Posterior cingulate gyrus (tissue), 11 donors: ENCODE measurements at regions not wholly inside any gene's neighbourhood (a gene's known extent, or its start where the extent isn't known, plus 50 kb on each side); places are given as distances from the start of the nearest gene placed in this dataset.
A peak's percentile ranks its signal among the peaks of the same experiment; 100 is the strongest.
"Not testable (repeated sequence)": the region's sequence is repeated elsewhere in the genome, so short reads cannot be mapped to it uniquely, and the experiment has no call there.

Experiments used
- DNase-seq, 10 donors: peaks; one replicate each; pipeline versions ENCODE4 v3.0.0 to v3.0.0-alpha.2; 2020 to 2021; ENCODE audit warnings: mixed read lengths in 3 of 10
- intact Hi-C: fragments of 100-400 bp; cut with DNase I; formaldehyde crosslinking; loops from one replicate; pipeline ENCODE4 v1.15.1; 2023

GRCh38 chr12:46554460-46554859 is 181.9 kb upstream of the SLC38A2 start:
- intact Hi-C loops, result no loop called here
- DNase-seq, result no peak

- intact Hi-C loops, result no loop called here
These were observed 181.3 kb upstream of the SLC38A2 start for GRCh38 chr12:46553911-46554310.

DNA sequence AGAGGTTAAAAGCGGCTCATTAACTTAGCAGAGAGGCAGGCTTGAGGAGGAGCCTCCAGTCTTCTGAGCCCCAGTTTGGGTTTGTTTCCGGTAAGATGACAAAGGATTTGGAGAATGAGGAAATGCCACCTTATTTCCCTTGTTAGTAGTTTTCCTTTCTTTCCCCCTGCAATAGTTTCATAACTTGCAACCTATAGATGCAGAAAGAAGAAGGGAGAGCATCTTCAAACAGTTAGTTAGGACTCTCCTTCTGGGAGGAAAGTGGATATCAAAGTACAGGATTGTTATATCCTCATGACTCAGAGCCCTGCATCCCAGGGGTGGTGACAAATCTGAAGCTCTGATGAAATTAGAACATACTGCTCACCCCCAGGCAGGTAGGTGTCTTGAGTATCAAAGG is 180.7 kb upstream of the SLC38A2 start:
- intact Hi-C loops, result no loop called here
- no peak for DNase-seq

More at GRCh38 chr12:46553911-46554310, 181.3 kb upstream of the SLC38A2 start:
- DNase-seq, result no peak

DNA sequence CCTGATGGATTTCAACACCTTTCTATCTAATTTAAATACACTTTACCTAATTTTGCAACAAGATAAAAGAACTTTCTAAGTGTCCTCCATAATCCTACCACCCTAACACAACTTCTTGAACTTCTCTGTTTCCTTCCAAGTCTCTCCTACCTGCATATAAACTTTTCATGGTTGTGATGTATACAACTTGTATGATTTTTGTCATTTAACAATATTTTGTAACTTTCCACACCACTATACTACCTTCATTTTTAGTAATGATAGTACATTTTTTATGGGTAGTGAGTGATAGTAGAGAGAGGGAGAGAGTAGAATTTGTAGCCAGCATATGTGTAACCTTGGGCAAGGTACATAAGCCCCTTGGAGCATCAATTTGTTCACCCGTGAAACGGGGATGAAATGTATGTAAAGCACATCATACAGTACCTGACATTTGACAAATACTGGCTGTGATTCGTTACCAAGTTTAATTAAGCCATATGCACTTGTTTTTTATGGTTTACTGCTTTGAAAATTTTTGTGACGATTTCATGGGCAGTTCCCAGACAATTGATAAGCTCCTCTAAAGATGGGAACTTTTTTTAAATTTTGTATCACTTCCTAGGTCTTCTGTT is 177.8 kb upstream of the SLC38A2 start:
- intact Hi-C loops, result no loop called here
- no peak for DNase-seq

- intact Hi-C loops, result no loop called here
- no peak for DNase-seq
These were observed 177.1 kb upstream of the SLC38A2 start for GRCh38 chr12:46549527-46550265.

DNA sequence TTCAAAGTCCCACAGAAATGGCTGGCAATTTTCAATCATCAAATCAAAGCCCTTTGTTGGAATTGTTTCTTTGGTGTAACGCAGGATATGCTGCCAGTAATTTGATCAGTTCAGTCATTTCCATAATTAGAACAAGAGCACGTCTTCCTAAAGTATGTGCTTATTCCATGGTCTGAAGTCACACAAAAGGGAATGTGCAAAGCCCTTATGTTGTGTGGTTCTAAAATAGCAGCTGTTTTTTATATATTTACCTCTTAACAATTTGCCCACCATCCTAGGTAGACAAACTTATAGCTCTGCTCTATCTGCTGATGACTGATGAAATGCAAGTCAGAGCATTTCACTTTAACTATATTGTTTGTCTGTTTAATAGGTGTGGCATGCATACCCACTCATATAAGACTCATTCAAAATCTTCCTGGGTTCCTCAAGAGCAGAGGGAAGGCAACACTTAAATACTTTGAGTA is 176.1 kb upstream of the SLC38A2 start:
- intact Hi-C loops, result no loop called here
- DNase-seq, result no peak

- intact Hi-C loops, result no loop called here
These were observed 175.1 kb upstream of the SLC38A2 start for GRCh38 chr12:46547421-46548354.

GRCh38 chr12:46546634-46547273 is 174.2 kb upstream of the SLC38A2 start:
- intact Hi-C loops, result no loop called here
- no peak for DNase-seq

More at GRCh38 chr12:46547421-46548354, 175.1 kb upstream of the SLC38A2 start:
- DNase-seq, result no peak

DNA sequence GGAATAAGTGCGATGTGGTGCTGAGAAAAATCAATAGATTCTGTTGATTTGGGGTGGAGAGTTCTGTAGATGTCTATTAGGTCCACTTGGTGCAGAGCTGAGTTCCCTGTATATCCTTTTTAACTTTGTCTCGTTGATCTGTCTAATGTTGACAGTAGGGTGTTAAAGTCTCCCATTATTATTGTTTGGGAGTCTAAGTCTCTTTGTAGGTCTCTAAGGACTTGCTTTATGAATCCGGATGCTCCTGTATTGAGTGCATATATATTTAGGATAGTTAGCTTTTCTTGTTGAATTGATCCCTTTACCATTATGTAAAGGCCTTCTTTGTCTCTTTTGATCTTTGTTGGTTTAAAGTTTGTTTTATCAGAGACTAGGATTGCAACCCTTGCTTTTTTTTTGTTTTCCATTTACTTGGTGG is 170.8 kb upstream of the SLC38A2 start:
- DNase-seq, intact Hi-C loops: not testable (repeated sequence)

DNA sequence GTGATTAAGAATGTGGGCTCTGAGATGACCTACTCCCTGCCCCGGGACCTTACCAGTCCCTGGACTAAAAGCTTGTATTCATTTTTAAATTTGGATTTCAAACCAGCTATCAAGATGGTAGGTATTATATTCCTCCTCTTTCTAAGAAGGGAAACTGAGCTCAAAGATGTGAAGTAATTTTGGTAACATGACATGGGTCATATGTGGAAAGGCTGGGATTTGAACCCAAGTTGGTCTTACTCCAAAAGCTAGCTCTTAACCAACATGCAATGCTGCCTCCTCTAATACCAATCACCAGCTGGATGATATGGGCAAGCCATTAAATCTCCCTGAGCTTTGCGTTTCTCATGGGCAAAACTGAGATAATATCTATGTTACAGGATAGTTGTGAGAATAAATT is 166.4 kb upstream of the SLC38A2 start:
- DNase-seq, result no peak
- intact Hi-C loops, result no loop called here

GRCh38 chr12:46537387-46537955 is 164.9 kb upstream of the SLC38A2 start:
- DNase-seq, result no peak
- intact Hi-C loops, result no loop called here

DNA sequence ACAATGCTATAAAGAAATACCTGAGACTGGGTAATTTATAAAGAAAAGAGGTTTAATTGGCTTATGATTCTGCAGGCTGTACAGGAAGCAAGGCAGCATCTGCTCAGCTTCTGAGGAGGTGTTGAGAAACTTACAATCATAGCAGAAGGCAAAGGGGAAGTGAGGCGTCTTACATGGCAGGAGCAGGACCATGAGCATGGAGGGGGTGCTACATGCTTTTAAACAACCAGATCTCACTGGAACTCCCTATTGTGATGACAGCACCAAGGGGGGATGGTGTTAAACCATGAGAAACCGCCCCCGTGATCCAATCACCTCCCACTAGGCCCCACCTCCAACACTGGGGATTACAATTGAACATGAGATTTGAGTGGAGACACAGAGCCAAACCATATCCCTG is 163.7 kb upstream of the SLC38A2 start:
- intact Hi-C loops, DNase-seq: not testable (repeated sequence)

DNA sequence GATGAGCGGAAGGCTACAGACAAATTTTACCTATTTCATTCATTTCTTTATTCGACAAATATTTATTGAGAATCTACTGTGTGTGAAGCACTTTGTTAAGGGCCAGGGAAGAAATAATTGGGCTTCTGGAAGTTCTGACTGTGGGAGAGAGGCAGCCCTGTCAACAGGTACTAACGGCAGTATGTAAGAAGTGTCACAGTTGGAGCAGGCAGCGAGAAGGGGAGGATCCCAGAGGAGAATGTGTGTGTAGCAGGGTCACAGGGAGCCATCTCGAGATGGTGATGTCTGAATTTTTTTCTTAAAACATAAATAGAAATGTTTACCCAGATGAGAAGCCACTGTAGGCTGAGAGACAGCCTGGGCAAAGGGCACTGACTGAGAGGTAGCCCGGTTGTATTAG is 163.3 kb upstream of the SLC38A2 start:
- intact Hi-C loops, result no loop called here

GRCh38 chr12:46535376-46535775 is 162.8 kb upstream of the SLC38A2 start:
- intact Hi-C loops, result no loop called here
- DNase-seq, result no peak

More for the DNA sequence above, 163.3 kb upstream of the SLC38A2 start:
- DNase-seq, result no peak

DNA sequence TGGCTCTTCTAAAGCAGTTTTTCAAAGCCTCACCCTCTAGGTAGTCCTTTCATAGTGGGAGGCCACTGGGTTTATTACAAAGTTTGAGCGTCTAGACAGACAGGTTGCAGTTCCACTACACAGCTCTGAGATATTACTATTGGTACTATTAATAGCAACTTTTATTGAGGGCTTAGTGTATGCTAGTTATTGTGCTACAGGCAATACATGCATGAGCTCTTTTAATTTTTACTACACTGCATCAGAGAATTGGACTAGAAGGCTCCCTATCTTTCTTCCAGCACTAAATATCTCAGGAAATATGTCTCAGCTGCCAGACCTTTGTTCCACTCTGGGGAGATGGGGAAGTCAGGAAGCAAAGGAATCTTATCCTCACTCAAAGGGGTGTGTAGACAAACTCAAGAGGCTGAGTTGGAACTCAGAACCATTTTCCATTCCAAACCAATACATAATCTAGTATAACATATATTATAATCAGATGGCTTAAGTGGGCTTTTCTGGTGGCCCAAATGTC is 161.8 kb upstream of the SLC38A2 start:
- no peak for DNase-seq
- intact Hi-C loops, result no loop called here

DNA sequence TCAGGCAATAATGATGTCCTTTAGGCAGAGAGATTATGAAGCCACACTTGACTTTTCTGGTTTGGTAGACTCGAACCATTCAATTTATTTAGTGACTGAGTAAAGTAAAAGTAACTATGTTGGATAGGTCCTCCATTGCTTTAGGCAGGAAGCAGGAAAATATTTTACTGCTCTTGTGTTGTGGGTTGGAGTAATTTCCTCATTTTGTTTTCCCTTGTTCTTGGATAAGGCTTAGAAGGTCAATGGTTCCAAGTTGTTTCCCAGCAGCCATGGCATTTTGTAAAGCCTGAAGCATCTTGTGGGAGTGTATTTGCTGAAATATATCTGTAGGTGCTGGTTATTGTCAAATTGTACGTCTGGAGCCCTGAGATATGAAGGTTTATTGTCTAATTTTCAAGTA is 161.2 kb upstream of the SLC38A2 start:
- DNase-seq, result no peak
- intact Hi-C loops, result no loop called here

GRCh38 chr12:46531804-46532203 is 159.2 kb upstream of the SLC38A2 start:
- DNase-seq, result peak in 1 of 10 donors; percentile 60
- intact Hi-C loops, result no loop called here

DNA sequence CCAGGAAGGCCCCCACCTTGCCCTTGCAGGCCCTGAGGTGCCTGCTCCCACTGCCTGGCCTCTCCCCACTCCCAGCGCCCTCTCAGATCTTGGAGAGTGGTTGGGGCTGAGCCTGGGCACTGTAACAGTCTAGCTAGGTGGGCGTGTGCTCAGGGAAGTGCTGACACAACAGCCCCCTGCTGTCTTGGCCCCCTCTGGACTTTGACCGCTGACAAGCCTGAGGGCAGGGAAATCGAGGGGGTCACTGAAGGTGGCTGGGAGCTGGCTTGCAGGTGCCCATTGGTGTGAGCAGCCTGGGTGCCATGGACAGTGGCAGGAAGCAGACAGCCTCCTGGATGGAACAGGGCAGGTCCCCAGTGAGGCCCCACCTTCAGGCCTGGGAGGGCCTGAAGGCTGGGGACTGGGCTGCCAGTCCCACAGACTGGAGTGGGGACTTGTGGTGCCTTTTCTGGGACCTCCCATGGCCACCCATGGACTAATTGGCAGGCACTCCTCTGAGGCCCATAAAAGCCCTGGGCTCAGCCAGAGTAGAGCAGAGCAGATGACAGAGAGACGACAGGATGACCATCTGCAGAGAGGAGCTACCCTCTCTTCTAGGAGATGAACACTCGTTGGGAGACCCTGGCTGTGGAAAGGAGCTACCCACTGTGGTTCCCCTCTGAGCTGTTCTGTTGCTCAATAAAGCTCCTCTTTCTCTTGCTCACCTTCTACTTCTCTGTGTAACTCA is 158.6 kb upstream of the SLC38A2 start:
- intact Hi-C loops, result no loop called here
- DNase-seq, result no peak

DNA sequence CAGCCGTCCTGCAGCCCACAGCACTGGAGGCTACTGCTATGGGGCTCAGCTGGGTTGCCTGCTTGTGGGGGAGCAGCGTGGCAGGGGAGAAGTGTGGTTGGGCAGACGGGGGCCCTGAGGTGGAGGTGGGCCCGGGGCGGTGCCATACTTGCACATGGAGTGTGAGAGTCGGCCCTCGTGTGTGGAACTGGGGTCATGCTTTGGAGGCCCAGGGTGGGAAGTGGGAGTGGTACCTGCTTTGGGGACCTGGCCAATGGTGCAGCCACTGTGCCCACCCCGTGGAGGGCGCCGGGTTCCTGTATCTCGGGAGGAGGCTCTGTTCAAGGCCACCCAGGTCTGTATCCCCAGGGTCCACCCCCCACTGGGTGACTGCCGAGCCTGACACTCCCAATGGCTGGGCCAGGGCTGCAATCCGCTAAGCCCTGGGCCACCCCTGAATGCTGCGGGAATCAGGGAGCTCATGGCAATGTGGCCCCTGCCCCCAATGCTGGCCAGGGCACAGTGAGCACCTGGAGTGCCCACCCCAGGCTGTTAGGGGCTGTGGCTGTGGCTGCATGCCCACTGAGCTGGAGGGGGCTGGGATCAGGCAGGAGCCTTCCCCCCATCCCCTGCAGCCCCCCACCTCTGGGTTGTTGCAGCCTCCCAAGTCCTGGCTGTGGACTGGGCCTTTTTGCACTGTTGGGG is 157.9 kb upstream of the SLC38A2 start:
- intact Hi-C loops, result no loop called here
- peak in 2 of 10 donors; percentile 67 to 72 for DNase-seq
